Thyroid gland (tissue), 4 donors: ENCODE measurements at regions not wholly inside any gene's neighbourhood (a gene's known extent, or its start where the extent isn't known, plus 50 kb on each side); places are given as distances from the start of the nearest gene placed in this dataset.

Experiments
- DNase-seq, 2 donors: peaks; one replicate each; pipeline ENCODE4 v3.0.0-alpha.2; 2019
- H3K27ac ChIP-seq, 3 donors: fragments of 200-600 bp; sonication (generic); 1 replicate in 2 of 3; 2 replicates in 1 of 3; pipeline ENCODE4 v1.5.1; 2016 to 2019; ENCODE audit warnings: mild to moderate bottlenecking in 1 of 3, moderate library complexity in 1 of 3
- H3K27me3 ChIP-seq: fragments of 200-600 bp; sonication (generic); one replicate; pipeline ENCODE4 v1.5.1; 2019
- H3K36me3 ChIP-seq, 2 donors: fragments of 200-600 bp; sonication (generic); one replicate each; pipeline ENCODE4 v1.5.1; 2016 to 2019
- H3K4me1 ChIP-seq, 2 donors: fragments of 200-600 bp; sonication (generic); one replicate each; pipeline ENCODE4 v1.5.1; 2017 to 2019
- H3K4me3 ChIP-seq, 3 donors: fragments of 200-600 bp; sonication (generic); replicated peaks in 1 of 3; 1 replicate in 2 of 3; 2 replicates in 1 of 3; pipeline ENCODE4 v1.5.1; 2016; ENCODE audit warnings: mild to moderate bottlenecking in 1 of 3
- H3K9me3 ChIP-seq: fragments of 200-600 bp; sonication (generic); one replicate; pipeline ENCODE4 v1.5.1; 2017
- CTCF ChIP-seq, 6 experiments: fragments of 200-600 bp in 3 of 6; fragments of 450-650 bp in 3 of 6; sonication (generic) in 3 of 6; IDR thresholded peaks; one replicate each; pipeline ENCODE4 v1.5.1; 2016 to 2019; ENCODE audit warnings: antibody characterized with exemption in 6 of 6, mild to moderate bottlenecking in 2 of 6, inconsistent platforms in 1 of 6, moderate library complexity in 1 of 6
- POLR2A ChIP-seq, 2 donors: fragments of 450-650 bp; IDR thresholded peaks; one replicate each; pipeline ENCODE4 v1.6.1; 2017; ENCODE audit warnings: antibody characterized with exemption in 2 of 2, mild to moderate bottlenecking in 2 of 2, moderate library complexity in 1 of 2
- WGBS, 2 donors: methylation state at CpG; one replicate each; pipeline ENCODE4 v1.1.5; 2017; 5-methylcytosine and 5-hydroxymethylcytosine counted together
- intact Hi-C: fragments of 100-400 bp; cut with DNase I; formaldehyde crosslinking; loops from one replicate; pipeline ENCODE4 v1.15.1; 2023

- TF ChIP-seq POLR2A (IDR thresholded peaks at IDR 0.05), result no peak
- Histone ChIP-seq H3K27me3 (no peaks in the 10 kb centered on the region), H3K27ac (no peak overlapping the region), H3K4me3 (no peak overlapping the region), H3K36me3 (no peaks in the 10 kb centered on the region), H3K4me1 (no peaks in the 10 kb centered on the region), H3K9me3 (no peaks in the 10 kb centered on the region)
- intact Hi-C loops, result no loop called here
- 85 to 90% methylated on average over 5 of the region's 5 CpGs for WGBS, 2 donors
- DNase-seq, result no peak
Measured at GRCh38 chr1:14377386-14377785, 221.1 kb upstream of the KAZN start.

- TF ChIP-seq POLR2A (IDR thresholded peaks at IDR 0.05) (no peak), CTCF (IDR thresholded peaks at IDR 0.05) (no peak)
- Histone ChIP-seq H3K4me3 (no peak overlapping the region), H3K27ac (no peak overlapping the region), H3K9me3 (no peaks in the 10 kb centered on the region), H3K4me1 (no peaks in the 10 kb centered on the region), H3K36me3 (no peaks in the 10 kb centered on the region), H3K27me3 (no peaks in the 10 kb centered on the region)
- WGBS, 2 donors, result 89 to 97% methylated on average over 1 of the region's 1 CpG
- intact Hi-C loops, result no loop called here
- DNase-seq, result no peak
Measured at GRCh38 chr1:14380408-14380807, 218.1 kb upstream of the KAZN start.

- intact Hi-C loops, result no loop called here
- H3K4me3 ChIP-seq, result no peak overlapping the region
- DNase-seq, result peak in 1 of 2 donors; percentile 19
- no peaks in the 10 kb centered on the region for H3K27me3 ChIP-seq
- no peak for TF ChIP-seq CTCF (IDR thresholded peaks at IDR 0.05)
- TF ChIP-seq POLR2A (IDR thresholded peaks at IDR 0.05), result no peak
- H3K4me1 ChIP-seq, result peaks cover 19 to 28% of the 10 kb centered on the region in 2 donors
- H3K9me3 ChIP-seq, result no peaks in the 10 kb centered on the region
- no peaks in the 10 kb centered on the region for H3K36me3 ChIP-seq
- no peak overlapping the region for H3K27ac ChIP-seq
- WGBS, 2 donors, result 50% methylated on average over 1 of the region's 1 CpG
Measured at GRCh38 chr1:14390816-14391215, 207.7 kb upstream of the KAZN start.

GRCh38 chr1:14392161-14392858, 206.2 kb upstream of the KAZN start:
- TF ChIP-seq POLR2A (IDR thresholded peaks at IDR 0.05) (no peak), CTCF (IDR thresholded peaks at IDR 0.05) (peak in 4 of 6 experiments; percentile 19 to 61 (median 44))

GRCh38 chr1:14392859-14393365, 205.6 kb upstream of the KAZN start:
- WGBS, 2 donors, result 28 to 30% methylated on average over 5 of the region's 5 CpGs
- H3K36me3 ChIP-seq, result no peaks in the 10 kb centered on the region
- no peaks in the 10 kb centered on the region for H3K9me3 ChIP-seq
- intact Hi-C loops, result no loop called here
- no peaks in the 10 kb centered on the region for H3K27me3 ChIP-seq
- H3K4me3 ChIP-seq, result no peak overlapping the region
- H3K4me1 ChIP-seq, result peaks cover 19 to 28% of the 10 kb centered on the region in 2 donors
- DNase-seq, result peak; percentile 49 to 68
- no peak for TF ChIP-seq POLR2A (IDR thresholded peaks at IDR 0.05)
- no peak for TF ChIP-seq CTCF (IDR thresholded peaks at IDR 0.05)
- peak overlapping the region; percentile 44 to 79 (median 78) for H3K27ac ChIP-seq

More at GRCh38 chr1:14392161-14392858, 206.2 kb upstream of the KAZN start:
- Histone ChIP-seq H3K9me3 (no peaks in the 10 kb centered on the region), H3K4me3 (no peak overlapping the region), H3K27ac (peak overlapping the region; percentile 40 to 76 (median 72)), H3K27me3 (no peaks in the 10 kb centered on the region), H3K36me3 (no peaks in the 10 kb centered on the region), H3K4me1 (peaks cover 19 to 28% of the 10 kb centered on the region in 2 donors)
- intact Hi-C loops, result no loop called here
- DNase-seq, result peak; percentile 80 to 85
- 69 to 74% methylated on average over 9 to 12 of the region's 12 CpGs for WGBS, 2 donors
